ENCODE measurements at regions not wholly inside any gene's neighbourhood (a gene's known extent, or its start where the extent isn't known, plus 50 kb on each side); places are given as distances from the start of the nearest gene placed in this dataset.

DNA sequence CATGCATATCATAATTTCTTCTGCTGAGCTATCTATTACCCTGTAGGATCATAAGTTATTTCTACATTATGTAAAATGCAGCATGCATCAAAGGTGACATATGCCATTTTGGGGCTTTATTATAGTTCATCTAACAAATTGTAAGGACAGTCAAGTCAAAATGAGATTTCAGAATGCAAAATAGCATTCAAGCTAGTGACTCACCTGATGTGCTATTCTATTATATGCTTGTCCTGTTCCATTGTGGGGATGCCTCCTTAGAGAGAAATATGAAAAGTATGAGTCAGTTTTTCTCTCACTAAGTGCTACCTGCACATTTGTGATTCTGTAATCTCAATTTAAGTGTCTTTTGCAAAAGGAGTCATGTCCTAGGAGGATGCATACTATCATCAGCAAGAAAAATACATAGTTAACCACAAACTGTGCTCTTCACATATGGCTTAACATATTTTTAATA is 647.0 kb upstream of the PCDH10 start:
- TF ChIP-seq EP300 (IDR thresholded peaks at IDR 0.05; ENCODE audit: low read depth) = no peak
- TF ChIP-seq, protein P1, sequence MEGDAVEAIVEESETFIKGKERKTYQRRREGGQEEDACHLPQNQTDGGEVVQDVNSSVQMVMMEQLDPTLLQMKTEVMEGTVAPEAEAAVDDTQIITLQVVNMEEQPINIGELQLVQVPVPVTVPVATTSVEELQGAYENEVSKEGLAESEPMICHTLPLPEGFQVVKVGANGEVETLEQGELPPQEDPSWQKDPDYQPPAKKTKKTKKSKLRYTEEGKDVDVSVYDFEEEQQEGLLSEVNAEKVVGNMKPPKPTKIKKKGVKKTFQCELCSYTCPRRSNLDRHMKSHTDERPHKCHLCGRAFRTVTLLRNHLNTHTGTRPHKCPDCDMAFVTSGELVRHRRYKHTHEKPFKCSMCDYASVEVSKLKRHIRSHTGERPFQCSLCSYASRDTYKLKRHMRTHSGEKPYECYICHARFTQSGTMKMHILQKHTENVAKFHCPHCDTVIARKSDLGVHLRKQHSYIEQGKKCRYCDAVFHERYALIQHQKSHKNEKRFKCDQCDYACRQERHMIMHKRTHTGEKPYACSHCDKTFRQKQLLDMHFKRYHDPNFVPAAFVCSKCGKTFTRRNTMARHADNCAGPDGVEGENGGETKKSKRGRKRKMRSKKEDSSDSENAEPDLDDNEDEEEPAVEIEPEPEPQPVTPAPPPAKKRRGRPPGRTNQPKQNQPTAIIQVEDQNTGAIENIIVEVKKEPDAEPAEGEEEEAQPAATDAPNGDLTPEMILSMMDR (IDR thresholded peaks at IDR 0.05) = no peak
